Spleen (tissue), 7 donors: ENCODE measurements at regions not wholly inside any gene's neighbourhood (a gene's known extent, or its start where the extent isn't known, plus 50 kb on each side); places are given as distances from the start of the nearest gene placed in this dataset.

ENCODE experiments used
- POLR2A ChIP-seq, 3 donors: fragments of 450-650 bp; IDR thresholded peaks; one replicate each; pipeline ENCODE4 v1.5.1; 2017; ENCODE audit warnings: antibody characterized with exemption in 3 of 3, mild to moderate bottlenecking in 1 of 3
- POLR2AphosphoS5 ChIP-seq, 3 donors: sonication (generic); formaldehyde crosslinking; IDR thresholded peaks; one replicate each; pipeline ENCODE4 v1.5.1; 2017; ENCODE audit warnings: antibody characterized with exemption in 3 of 3
- TF ChIP-seq, protein P1 (sequence below), 11 experiments: fragments of 200-600 bp in 7 of 11; fragments of 450-650 bp in 4 of 11; sonication (generic) in 4 of 11; IDR thresholded peaks in 8 of 11; conservative IDR thresholded peaks in 3 of 11; 1 replicate in 7 of 11; 2 replicates in 4 of 11; pipeline versions ENCODE4 v1.4.0 to v1.8.0; 2016 to 2021; ENCODE audit warnings: antibody characterized with exemption in 11 of 11, inconsistent platforms in 4 of 11, mild to moderate bottlenecking in 1 of 11
- donor health status: DM: no; HTN: no; CAD: no; lungs with moderate emphysema.
- donor health status: DM: no; HTN: no; CAD: no.
- donor health status: DM: no; HTN: no; CAD: no.

DNA sequence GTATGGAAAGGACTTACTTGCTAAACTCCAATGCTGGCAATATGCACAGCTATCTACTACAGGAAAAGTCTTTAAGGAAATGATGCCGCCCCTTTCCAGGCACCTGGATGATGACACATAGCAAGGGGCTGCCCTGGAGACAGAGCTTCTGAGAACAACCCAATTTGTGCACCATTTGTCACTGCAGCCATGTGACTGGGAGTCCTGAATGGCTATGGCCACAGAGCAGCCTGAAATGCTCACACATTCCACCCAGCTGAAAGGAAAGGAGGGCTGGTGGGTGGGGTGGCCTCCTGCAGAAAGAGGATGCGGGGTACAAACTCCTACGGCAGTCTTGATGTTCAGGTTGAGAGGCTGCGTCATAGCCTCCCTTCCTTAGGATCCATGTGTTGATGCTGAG lies 70.1 kb upstream of the FSTL4 start:
- no peak for TF ChIP-seq POLR2A (IDR thresholded peaks at IDR 0.05)
- TF ChIP-seq, protein P1, sequence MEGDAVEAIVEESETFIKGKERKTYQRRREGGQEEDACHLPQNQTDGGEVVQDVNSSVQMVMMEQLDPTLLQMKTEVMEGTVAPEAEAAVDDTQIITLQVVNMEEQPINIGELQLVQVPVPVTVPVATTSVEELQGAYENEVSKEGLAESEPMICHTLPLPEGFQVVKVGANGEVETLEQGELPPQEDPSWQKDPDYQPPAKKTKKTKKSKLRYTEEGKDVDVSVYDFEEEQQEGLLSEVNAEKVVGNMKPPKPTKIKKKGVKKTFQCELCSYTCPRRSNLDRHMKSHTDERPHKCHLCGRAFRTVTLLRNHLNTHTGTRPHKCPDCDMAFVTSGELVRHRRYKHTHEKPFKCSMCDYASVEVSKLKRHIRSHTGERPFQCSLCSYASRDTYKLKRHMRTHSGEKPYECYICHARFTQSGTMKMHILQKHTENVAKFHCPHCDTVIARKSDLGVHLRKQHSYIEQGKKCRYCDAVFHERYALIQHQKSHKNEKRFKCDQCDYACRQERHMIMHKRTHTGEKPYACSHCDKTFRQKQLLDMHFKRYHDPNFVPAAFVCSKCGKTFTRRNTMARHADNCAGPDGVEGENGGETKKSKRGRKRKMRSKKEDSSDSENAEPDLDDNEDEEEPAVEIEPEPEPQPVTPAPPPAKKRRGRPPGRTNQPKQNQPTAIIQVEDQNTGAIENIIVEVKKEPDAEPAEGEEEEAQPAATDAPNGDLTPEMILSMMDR (IDR thresholded peaks at IDR 0.05 in 8 of 11, conservative IDR thresholded peaks at IDR 0.05 in 3 of 11), result no peak
- TF ChIP-seq POLR2AphosphoS5 (IDR thresholded peaks at IDR 0.05), result no peak
